ENCODE measurements at regions not wholly inside any gene's neighbourhood (a gene's known extent, or its start where the extent isn't known, plus 50 kb on each side); places are given as distances from the start of the nearest gene placed in this dataset.
"Not testable (repeated sequence)": the region's sequence is repeated elsewhere in the genome, so short reads cannot be mapped to it uniquely, and the experiment has no call there.

GRCh38 chr2:76163860-76164259 lies 453.1 kb upstream of the GCFC2 start:
- FAIRE-seq, result no peak

GRCh38 chr2:76160670-76161069 lies 450.0 kb upstream of the GCFC2 start:
- FAIRE-seq, result no peak

- no peak for FAIRE-seq
Observed at GRCh38 chr2:76159042-76159648, 448.4 kb upstream of the GCFC2 start.

GRCh38 chr2:76157531-76157930 lies 446.8 kb upstream of the GCFC2 start:
- no peak for FAIRE-seq

GRCh38 chr2:76154981-76155380 lies 444.3 kb upstream of the GCFC2 start:
- no peak for FAIRE-seq

GRCh38 chr2:76149846-76150245 lies 439.1 kb upstream of the GCFC2 start:
- FAIRE-seq, result no peak

- FAIRE-seq, result not testable (repeated sequence)
Observed at GRCh38 chr2:76139303-76139702, 428.6 kb upstream of the GCFC2 start.

GRCh38 chr2:76128622-76129021 lies 417.9 kb upstream of the GCFC2 start:
- no peak for FAIRE-seq

- FAIRE-seq, result no peak
Observed at GRCh38 chr2:76120176-76120575, 409.5 kb upstream of the GCFC2 start.

GRCh38 chr2:76089683-76090082 lies 379.0 kb upstream of the GCFC2 start:
- no peak for FAIRE-seq

- no peak for FAIRE-seq
Observed at GRCh38 chr2:76083248-76083647, 372.5 kb upstream of the GCFC2 start.

GRCh38 chr2:76082509-76082908 lies 371.8 kb upstream of the GCFC2 start:
- no peak for FAIRE-seq

- no peak for FAIRE-seq
Observed at GRCh38 chr2:76080154-76080553, 369.4 kb upstream of the GCFC2 start.

GRCh38 chr2:76075126-76075525 lies 364.4 kb upstream of the GCFC2 start:
- FAIRE-seq, result no peak

- FAIRE-seq, result no peak
Observed at GRCh38 chr2:76073992-76074604, 363.4 kb upstream of the GCFC2 start.

GRCh38 chr2:76050196-76050595 lies 339.5 kb upstream of the GCFC2 start:
- FAIRE-seq, result no peak

GRCh38 chr2:76044701-76045100 lies 334.0 kb upstream of the GCFC2 start:
- no peak for FAIRE-seq

- no peak for FAIRE-seq
Observed at GRCh38 chr2:76039505-76039904, 328.8 kb upstream of the GCFC2 start.

- no peak for FAIRE-seq
Observed at GRCh38 chr2:76027761-76028160, 317.0 kb upstream of the GCFC2 start.

- FAIRE-seq, result no peak
Observed at GRCh38 chr2:76019128-76019527, 308.4 kb upstream of the GCFC2 start.

- no peak for FAIRE-seq
Observed at GRCh38 chr2:76009484-76009883, 298.8 kb upstream of the GCFC2 start.

GRCh38 chr2:76008001-76008702 lies 297.4 kb upstream of the GCFC2 start:
- FAIRE-seq, result no peak

GRCh38 chr2:76000425-76000824 lies 289.7 kb upstream of the GCFC2 start:
- no peak for FAIRE-seq

- FAIRE-seq, result no peak
Observed at GRCh38 chr2:75998451-75998850, 287.7 kb upstream of the GCFC2 start.

- FAIRE-seq, result no peak
Observed at GRCh38 chr2:75994759-75995158, 284.0 kb upstream of the GCFC2 start.
